MV-4-11 (cell line): ENCODE measurements at regions not wholly inside any gene's neighbourhood (a gene's known extent, or its start where the extent isn't known, plus 50 kb on each side); places are given as distances from the start of the nearest gene placed in this dataset.

Experiments used
- DNase-seq: peaks from one replicate; lab custom pipeline; 2025; lab: John Stamatoyannopoulos, UW

DNA sequence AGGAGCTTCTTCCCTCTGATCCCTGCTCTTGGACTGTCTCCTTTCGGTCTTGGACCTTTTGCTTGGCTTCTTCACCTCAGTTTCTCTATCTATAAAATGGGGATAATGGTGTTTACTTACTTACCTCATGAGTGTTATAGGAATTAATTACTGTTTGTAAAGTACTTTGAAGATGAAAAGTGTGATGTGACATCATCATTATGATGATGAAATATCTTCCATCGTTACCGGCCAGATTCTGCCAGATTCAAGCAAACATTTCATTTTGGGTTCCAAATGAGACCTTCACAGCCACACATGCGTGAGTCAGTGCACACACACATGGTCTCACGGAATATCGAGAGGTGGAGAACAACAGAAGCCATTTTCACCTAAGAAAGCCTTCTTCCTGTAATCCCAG, 220.1 kb upstream of the RPL34 start:
- no peak for DNase-seq

GRCh38 chr4:108399610-108400265, 220.6 kb upstream of the RPL34 start:
- no peak for DNase-seq

DNA sequence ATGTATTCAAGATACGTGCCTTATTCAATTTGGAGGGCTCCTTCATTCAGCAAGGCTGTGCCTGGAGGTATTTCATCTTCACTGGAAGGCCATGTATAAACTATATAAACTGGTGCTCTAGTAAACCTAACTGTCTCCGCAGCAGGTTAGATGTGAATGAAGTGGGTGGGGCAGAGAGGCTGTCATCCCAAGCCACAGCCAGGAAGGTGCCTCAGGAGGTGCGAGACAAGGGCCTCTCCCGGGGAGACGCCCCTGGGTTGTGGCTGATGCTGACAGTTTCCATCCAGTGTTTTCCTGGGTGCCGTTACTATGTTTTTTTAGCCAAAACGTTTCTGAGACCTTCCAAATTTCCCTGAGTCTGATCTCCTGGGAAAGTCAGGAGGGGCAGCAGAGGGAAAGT, 221.5 kb upstream of the RPL34 start:
- DNase-seq = no peak

- DNase-seq = no peak
These were observed 222.1 kb upstream of the RPL34 start for GRCh38 chr4:108398316-108398715.

DNA sequence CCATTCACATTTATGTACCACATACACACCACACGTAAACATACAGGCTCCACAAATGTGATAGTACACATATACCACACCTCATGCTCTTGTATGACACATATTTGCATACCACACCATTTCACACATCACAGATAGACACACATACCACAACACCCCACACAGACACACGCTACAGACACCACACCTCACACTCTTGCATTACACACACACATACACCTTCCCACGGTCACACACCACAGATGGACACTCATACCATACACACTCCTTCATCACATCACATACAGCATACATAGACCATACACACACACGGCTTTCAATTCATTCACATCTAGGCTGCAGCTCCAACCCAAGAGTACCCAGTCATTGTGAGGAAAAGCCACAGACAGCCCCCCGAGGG, 222.5 kb upstream of the RPL34 start:
- DNase-seq = no peak

- no peak for DNase-seq
These were observed 223.4 kb upstream of the RPL34 start for GRCh38 chr4:108396900-108397497.

DNA sequence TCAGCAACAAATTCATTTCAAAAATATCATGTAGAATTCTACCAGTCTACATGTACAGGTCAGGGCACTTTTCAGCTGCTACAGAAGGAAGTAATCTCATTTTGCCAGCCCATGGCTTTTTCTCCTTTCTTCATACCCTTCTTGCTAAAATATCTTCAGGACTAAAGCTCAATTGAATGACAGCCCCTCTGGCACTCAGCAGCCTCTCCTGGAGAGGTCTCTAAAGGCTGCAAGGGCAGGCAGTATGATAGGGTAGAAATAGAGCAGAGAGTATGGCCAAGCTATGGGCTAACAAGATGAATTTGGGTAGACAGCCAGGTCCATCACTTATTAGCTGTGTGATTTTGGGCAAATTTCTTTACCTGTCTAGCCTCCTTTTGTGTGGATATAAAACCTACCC, 224.6 kb upstream of the RPL34 start:
- no peak for DNase-seq

DNA sequence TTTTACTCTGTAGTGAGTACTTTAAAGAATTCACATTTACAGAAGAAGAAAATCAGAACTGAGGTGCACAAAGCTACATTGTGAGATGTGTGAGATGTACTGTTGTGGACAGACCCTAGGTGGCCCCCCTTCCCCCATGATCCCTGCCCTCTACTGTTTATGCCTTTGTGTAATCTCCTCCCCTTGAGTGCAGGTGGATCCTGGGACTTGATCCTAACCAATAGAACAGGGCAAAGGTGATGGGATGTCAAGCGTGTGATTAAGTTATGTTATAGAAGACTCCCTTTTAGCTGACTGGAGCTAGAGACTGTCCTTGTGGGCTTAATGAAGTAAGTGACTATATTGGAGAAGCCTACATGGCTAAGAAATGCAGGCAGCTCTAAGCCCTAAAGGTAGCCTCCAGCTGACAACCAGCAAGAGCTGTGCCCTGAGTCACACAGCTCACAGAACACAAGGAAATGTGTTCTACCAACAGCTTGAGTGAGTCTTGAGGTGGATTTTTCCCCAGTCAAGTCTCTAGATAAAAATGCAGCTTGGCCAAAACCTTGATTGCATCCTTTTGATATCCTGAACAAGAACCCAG, 225.2 kb upstream of the LEF1 start:
- DNase-seq = no peak

DNA sequence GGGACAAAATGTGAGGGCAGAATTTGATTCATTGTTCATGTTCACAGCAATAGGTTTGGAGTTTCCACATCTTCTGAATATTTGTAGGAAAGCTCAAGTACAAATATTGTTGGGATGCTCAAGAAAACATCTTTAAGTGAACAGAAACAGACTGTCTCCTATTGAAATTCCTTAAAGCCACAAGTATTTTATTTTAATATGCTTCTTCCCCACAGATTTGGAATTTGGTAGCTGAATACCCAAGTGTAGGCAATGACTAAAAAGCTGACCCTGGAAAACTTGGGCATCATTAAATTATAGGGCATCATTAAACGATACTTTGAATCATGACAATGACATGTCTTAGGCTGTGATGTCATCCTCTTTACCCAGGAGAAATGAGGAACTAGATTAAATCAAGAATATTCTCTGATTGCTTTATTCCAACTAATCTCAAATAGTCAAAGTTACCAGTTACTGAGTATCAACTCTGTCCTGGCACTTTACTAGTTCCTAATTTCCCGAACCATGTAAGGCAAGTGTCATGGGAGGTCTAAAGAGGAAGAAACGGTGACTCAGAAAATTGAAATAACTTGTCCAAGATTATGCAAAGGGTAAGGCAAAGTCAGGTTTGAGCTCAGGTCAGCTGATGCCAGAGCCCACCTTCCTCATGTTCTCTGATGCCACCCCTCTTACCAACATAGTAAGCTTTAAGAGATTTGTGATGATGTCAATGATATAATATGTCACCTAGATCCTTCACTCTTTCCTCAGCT, 223.1 kb upstream of the LEF1 start:
- DNase-seq = no peak

DNA sequence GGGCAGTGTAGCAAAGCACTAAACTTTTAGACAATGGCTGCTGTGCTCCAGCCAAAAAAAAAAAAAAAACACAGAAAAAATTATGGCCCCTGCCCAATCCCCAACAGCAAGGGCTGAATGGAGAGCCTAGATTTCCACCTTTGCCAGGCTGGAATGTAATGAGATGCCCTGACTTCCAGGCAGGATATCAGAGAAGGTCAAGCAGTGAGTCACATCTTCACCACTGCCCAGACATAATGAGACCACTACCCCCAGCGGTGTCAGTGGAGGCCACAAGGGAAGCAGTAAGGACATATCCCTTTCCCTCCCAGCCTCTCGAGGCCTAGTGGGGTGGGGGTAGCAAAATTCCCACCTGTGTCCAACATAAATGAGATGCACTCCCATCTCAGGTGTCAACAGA, 216.3 kb upstream of the LEF1 start:
- no peak for DNase-seq

DNA sequence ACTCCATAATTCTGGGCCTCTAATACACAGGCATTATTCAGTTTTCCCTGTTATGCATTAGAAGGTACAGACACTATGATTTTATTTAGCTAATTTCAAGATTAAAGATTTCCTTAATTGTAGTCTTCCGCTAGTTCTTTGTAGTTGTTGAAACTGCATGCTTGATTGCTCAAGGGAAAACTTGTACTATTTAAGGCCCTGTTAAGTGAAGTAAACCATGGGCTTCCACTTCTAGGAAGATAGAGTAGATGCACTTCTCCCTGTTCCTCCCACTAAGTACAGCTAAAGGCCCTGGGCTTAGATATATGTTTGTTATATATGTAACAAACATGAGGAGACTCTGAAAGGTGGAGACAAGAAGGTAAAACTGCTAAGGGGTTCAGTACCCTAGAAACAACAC, 215.8 kb upstream of the LEF1 start:
- DNase-seq = no peak

- DNase-seq = no peak
These were observed 214.4 kb upstream of the LEF1 start for GRCh38 chr4:108383157-108383556.

DNA sequence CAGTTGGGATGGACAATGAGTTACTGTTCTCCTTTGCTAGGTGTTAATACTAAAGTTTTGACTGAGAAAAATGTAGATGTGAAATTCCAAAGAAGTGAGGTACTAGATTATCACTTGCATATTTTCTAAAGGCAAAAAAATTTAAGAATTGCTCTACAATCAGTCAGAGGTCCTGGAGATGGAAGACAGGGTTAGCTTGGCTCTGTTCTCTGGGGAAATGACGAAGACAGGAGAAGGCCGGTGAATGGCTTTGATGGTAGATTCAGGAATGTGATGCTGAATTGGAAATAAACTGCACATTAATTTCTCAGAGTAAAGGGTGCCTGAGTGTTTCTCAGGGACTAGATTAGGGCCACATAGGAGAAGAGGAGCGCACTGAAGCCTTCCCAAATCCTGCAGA, 214.0 kb upstream of the LEF1 start:
- no peak for DNase-seq

DNA sequence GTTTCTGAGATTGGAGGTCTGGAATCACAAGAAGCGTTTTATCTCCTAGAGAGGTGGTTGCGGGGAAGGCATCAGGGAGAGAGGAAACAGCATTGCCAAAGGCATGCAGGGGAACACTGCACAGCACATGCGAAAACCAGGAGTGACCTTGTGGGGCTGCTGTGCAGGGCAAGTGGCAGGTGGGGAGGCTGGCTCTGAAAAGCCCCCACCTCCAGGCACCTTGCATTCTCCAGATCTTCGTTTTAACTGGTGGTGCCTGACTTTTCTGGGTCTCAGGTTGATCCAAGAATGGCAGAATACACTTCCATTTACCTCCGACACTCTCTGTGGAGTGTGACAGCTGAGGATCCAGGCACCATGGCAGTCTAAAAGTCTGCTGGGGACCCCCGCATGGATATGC, 209.4 kb upstream of the LEF1 start:
- no peak for DNase-seq

DNA sequence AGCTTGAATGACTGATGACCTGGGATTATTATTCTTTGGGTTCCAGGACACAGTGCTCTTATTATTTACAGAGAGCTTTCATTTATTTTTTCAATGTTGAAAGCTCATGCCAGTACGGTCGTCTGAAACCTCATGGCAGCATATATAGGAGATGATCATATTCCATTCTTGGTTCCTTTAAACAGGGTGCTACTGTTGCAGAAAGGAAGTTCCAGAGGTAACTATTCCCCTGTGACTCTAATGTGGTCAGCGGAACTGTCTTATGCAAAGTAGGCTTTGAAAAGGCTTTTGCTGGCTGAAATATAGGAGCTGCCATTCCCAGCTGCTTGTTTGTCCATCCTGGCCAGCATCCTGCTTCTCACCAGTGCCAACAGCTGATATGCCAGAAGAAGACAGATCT, 208.3 kb upstream of the LEF1 start:
- DNase-seq = peak; percentile 14

DNA sequence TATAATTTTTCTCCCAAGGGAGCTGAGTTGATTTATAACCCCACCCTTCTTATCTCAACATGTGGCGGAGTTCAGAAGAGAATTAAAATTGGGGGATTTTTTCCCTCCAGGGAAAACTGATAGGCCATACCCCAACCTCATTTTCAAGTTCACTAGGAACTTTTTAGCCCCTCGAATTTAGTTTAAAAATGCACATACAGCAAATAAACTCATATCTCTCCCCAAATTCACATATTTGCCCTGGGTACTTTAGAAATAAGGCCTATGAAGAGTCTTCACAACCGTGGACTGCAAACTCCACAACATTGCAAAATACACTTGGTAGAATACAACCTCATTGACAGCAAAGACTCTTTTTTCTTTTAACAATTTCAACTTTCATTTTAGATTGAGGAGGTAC, 206.7 kb upstream of the LEF1 start:
- DNase-seq = no peak

- no peak for DNase-seq
These were observed 203.9 kb upstream of the LEF1 start for GRCh38 chr4:108372681-108373080.

DNA sequence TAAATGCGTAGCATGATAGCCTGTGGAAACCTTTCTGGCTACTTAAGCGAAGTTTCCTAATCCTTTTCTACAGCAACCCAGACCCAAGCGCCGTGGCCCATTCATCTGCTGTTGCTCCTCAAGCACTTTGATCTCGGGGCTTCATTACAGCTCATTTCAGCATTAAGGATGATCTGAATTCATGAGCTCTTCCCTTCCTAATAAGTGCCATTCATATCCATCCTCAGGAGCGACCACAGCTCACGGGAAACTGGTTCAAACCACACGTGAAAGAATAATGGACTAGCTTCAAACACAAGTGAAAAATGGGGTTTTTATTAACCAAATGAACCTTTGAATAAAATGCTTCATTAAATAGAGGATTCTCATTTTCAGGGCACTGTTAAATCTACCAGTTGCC, 202.6 kb upstream of the LEF1 start:
- DNase-seq = no peak

GRCh38 chr4:108370291-108371141, 201.8 kb upstream of the LEF1 start:
- DNase-seq = no peak

GRCh38 chr4:108369035-108369655, 200.4 kb upstream of the LEF1 start:
- DNase-seq = no peak

GRCh38 chr4:108367751-108368150, 199.0 kb upstream of the LEF1 start:
- DNase-seq = no peak

DNA sequence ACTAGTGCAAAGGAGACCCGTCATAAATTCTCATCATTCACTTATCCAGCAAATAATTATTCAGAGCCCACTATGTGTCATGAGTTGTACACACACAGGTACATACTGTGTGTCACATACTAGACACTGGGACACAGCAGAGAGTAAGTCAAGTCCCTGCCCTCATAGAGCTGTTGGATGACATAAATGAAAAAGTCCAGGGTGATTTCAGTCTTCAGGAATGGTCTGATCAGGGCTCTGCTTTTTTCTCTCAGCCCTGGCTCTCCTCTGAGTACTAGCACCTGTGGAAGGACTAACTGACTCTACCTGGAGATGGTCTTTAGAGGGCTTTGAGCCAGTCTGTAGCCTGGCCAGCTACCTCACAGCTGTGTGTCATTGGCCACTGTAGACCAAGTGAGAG, 198.0 kb upstream of the LEF1 start:
- no peak for DNase-seq
